HL-60 (cell line): ENCODE measurements at regions not wholly inside any gene's neighbourhood (a gene's known extent, or its start where the extent isn't known, plus 50 kb on each side); places are given as distances from the start of the nearest gene placed in this dataset.

Experiments used
- CTCF ChIP-seq: IDR thresholded peaks from one replicate; pipeline ENCODE4 v1.5.1; 2011; ENCODE audit warnings: low read length, control low read depth, inconsistent platforms; ENCODE audit not compliant: insufficient read depth
- POLR2AphosphoS5 ChIP-seq: IDR thresholded peaks from 2 replicates; pipeline ENCODE4 v1.6.1; 2012; ENCODE audit warnings: low read depth

- TF ChIP-seq CTCF (no peak), POLR2AphosphoS5 (no peak)
Measured at GRCh38 chr9:20139763-20140290, 351.0 kb upstream of the SLC24A2 start.
